ENCODE measurements at regions not wholly inside any gene's neighbourhood (a gene's known extent, or its start where the extent isn't known, plus 50 kb on each side); places are given as distances from the start of the nearest gene placed in this dataset.
"Not testable (repeated sequence)": the region's sequence is repeated elsewhere in the genome, so short reads cannot be mapped to it uniquely, and the experiment has no call there.

- H3K79me2 ChIP-seq (ENCODE audit: insufficient read depth, low read length): no peaks in the 10 kb centered on the region
- H3K4me1 ChIP-seq (ENCODE audit: insufficient read depth, low read length): no peaks in the 10 kb centered on the region
- no peak overlapping the region for H3K4me3 ChIP-seq (ENCODE audit: insufficient read depth, low read length)
- TF ChIP-seq CTCF (IDR thresholded peaks at IDR 0.05; ENCODE audit: extremely low read depth, low read depth, low read length): no peak
- no peaks in the 10 kb centered on the region for H3K27me3 ChIP-seq (ENCODE audit: insufficient read depth, low read length)
- H2AFZ ChIP-seq (ENCODE audit: low read length): no peak overlapping the region
- no peaks in the 10 kb centered on the region for H4K20me1 ChIP-seq (ENCODE audit: insufficient read depth, low read length)
- no peak for DNase-seq (ENCODE audit: insufficient read length, low spot score, missing footprints)
- H3K4me2 ChIP-seq (ENCODE audit: insufficient read depth, low read length): no peak overlapping the region
- H3K9me3 ChIP-seq (ENCODE audit: low read depth, low read length): no peaks in the 10 kb centered on the region
- no peaks in the 10 kb centered on the region for H3K36me3 ChIP-seq (ENCODE audit: insufficient read depth, low read length)
- no peak overlapping the region for H3K27ac ChIP-seq (ENCODE audit: low read depth, low read length)
Observed at GRCh38 chr10:53356616-53357349, 584.2 kb upstream of the MBL2 start.

GRCh38 chr10:53342531-53342930 lies 569.9 kb upstream of the MBL2 start:
- not testable (repeated sequence) for H3K4me2 ChIP-seq (ENCODE audit: insufficient read depth, low read length); H3K27me3 ChIP-seq (ENCODE audit: insufficient read depth, low read length); H3K4me3 ChIP-seq (ENCODE audit: insufficient read depth, low read length); H3K27ac ChIP-seq (ENCODE audit: low read depth, low read length); H3K4me1 ChIP-seq (ENCODE audit: insufficient read depth, low read length); H3K36me3 ChIP-seq (ENCODE audit: insufficient read depth, low read length); H3K79me2 ChIP-seq (ENCODE audit: insufficient read depth, low read length); H2AFZ ChIP-seq (ENCODE audit: low read length); H4K20me1 ChIP-seq (ENCODE audit: insufficient read depth, low read length); H3K9me3 ChIP-seq (ENCODE audit: low read depth, low read length); DNase-seq (ENCODE audit: insufficient read length, low spot score, missing footprints)

GRCh38 chr10:53338199-53338598 lies 565.6 kb upstream of the MBL2 start:
- not testable (repeated sequence) for H3K27me3 ChIP-seq (ENCODE audit: insufficient read depth, low read length); H3K4me2 ChIP-seq (ENCODE audit: insufficient read depth, low read length); H3K79me2 ChIP-seq (ENCODE audit: insufficient read depth, low read length); H3K4me3 ChIP-seq (ENCODE audit: insufficient read depth, low read length); H3K27ac ChIP-seq (ENCODE audit: low read depth, low read length); H2AFZ ChIP-seq (ENCODE audit: low read length); H3K9me3 ChIP-seq (ENCODE audit: low read depth, low read length); DNase-seq (ENCODE audit: insufficient read length, low spot score, missing footprints); H3K4me1 ChIP-seq (ENCODE audit: insufficient read depth, low read length); H3K36me3 ChIP-seq (ENCODE audit: insufficient read depth, low read length); H4K20me1 ChIP-seq (ENCODE audit: insufficient read depth, low read length)

- not testable (repeated sequence) for H2AFZ ChIP-seq (ENCODE audit: low read length); H3K4me2 ChIP-seq (ENCODE audit: insufficient read depth, low read length); H3K4me3 ChIP-seq (ENCODE audit: insufficient read depth, low read length); H3K27ac ChIP-seq (ENCODE audit: low read depth, low read length); H3K9me3 ChIP-seq (ENCODE audit: low read depth, low read length); H3K4me1 ChIP-seq (ENCODE audit: insufficient read depth, low read length); H4K20me1 ChIP-seq (ENCODE audit: insufficient read depth, low read length); H3K79me2 ChIP-seq (ENCODE audit: insufficient read depth, low read length); H3K36me3 ChIP-seq (ENCODE audit: insufficient read depth, low read length); H3K27me3 ChIP-seq (ENCODE audit: insufficient read depth, low read length); DNase-seq (ENCODE audit: insufficient read length, low spot score, missing footprints)
Observed at GRCh38 chr10:53335803-53336422, 563.3 kb upstream of the MBL2 start.

- Histone ChIP-seq H3K4me2 (ENCODE audit: insufficient read depth, low read length) (no peak overlapping the region), H3K79me2 (ENCODE audit: insufficient read depth, low read length) (no peaks in the 10 kb centered on the region), H4K20me1 (ENCODE audit: insufficient read depth, low read length) (no peaks in the 10 kb centered on the region), H3K4me3 (ENCODE audit: insufficient read depth, low read length) (no peak overlapping the region), H3K27me3 (ENCODE audit: insufficient read depth, low read length) (no peaks in the 10 kb centered on the region), H3K27ac (ENCODE audit: low read depth, low read length) (no peak overlapping the region), H2AFZ (ENCODE audit: low read length) (no peak overlapping the region), H3K36me3 (ENCODE audit: insufficient read depth, low read length) (no peaks in the 10 kb centered on the region), H3K9me3 (ENCODE audit: low read depth, low read length) (no peaks in the 10 kb centered on the region), H3K4me1 (ENCODE audit: insufficient read depth, low read length) (no peaks in the 10 kb centered on the region)
- DNase-seq (ENCODE audit: insufficient read length, low spot score, missing footprints): no peak
- TF ChIP-seq CTCF (IDR thresholded peaks at IDR 0.05; ENCODE audit: extremely low read depth, low read depth, low read length): no peak
Observed at GRCh38 chr10:53331460-53331859, 558.9 kb upstream of the MBL2 start.

- H3K36me3 ChIP-seq (ENCODE audit: insufficient read depth, low read length); H3K79me2 ChIP-seq (ENCODE audit: insufficient read depth, low read length); H3K4me1 ChIP-seq (ENCODE audit: insufficient read depth, low read length); H3K27me3 ChIP-seq (ENCODE audit: insufficient read depth, low read length); DNase-seq (ENCODE audit: insufficient read length, low spot score, missing footprints); H3K4me2 ChIP-seq (ENCODE audit: insufficient read depth, low read length); H2AFZ ChIP-seq (ENCODE audit: low read length); H3K4me3 ChIP-seq (ENCODE audit: insufficient read depth, low read length); H3K9me3 ChIP-seq (ENCODE audit: low read depth, low read length); H3K27ac ChIP-seq (ENCODE audit: low read depth, low read length); H4K20me1 ChIP-seq (ENCODE audit: insufficient read depth, low read length): not testable (repeated sequence)
Observed at GRCh38 chr10:53326401-53327305, 554.1 kb upstream of the MBL2 start.

All from osteoblast (primary cell).